Subcutaneous abdominal adipose tissue (tissue), 5 donors: ENCODE measurements at regions not wholly inside any gene's neighbourhood (a gene's known extent, or its start where the extent isn't known, plus 50 kb on each side); places are given as distances from the start of the nearest gene placed in this dataset.

Source experiments
- H3K27ac ChIP-seq: one replicate; pipeline ENCODE4 v1.7.0; 2013; ENCODE audit warnings: low read depth, mild to moderate bottlenecking, inconsistent platforms, low read length, moderate library complexity
- H3K27me3 ChIP-seq, 5 donors: one replicate each; pipeline ENCODE4 v1.7.0; 2013; ENCODE audit warnings: low read length in 5 of 5, inconsistent platforms in 1 of 5; ENCODE audit not compliant: control insufficient read depth in 5 of 5, insufficient read depth in 4 of 5
- H3K36me3 ChIP-seq, 5 donors: one replicate each; pipeline ENCODE4 v1.7.0; 2013; ENCODE audit warnings: low read length in 5 of 5; ENCODE audit not compliant: control insufficient read depth in 5 of 5, insufficient read depth in 5 of 5
- H3K4me1 ChIP-seq, 5 donors: one replicate each; pipeline ENCODE4 v1.7.0; 2013; ENCODE audit warnings: low read length in 5 of 5, mild to moderate bottlenecking in 3 of 5, moderate library complexity in 1 of 5; ENCODE audit not compliant: control insufficient read depth in 5 of 5, insufficient read depth in 5 of 5
- H3K4me3 ChIP-seq, 5 donors: one replicate each; pipeline ENCODE4 v1.7.0; 2013; ENCODE audit warnings: low read length in 5 of 5, low read depth in 1 of 5
- H3K9ac ChIP-seq, 5 donors: one replicate each; pipeline ENCODE4 v1.7.0; 2013; ENCODE audit warnings: low read length in 5 of 5, mild to moderate bottlenecking in 4 of 5, moderate library complexity in 3 of 5
- H3K9me3 ChIP-seq, 5 donors: one replicate each; pipeline ENCODE4 v1.7.0; 2013; ENCODE audit warnings: low read length in 5 of 5; ENCODE audit not compliant: control insufficient read depth in 5 of 5
- donor health status: healthy.
- donor health status: healthy.
- donor health status: healthy.
- donor health status: healthy.
- donor health status: healthy.

- Histone ChIP-seq H3K27me3 (peaks cover 3 to 22% (median 3%) of the 10 kb centered on the region in 5 donors), H3K36me3 (no peaks in the 10 kb centered on the region), H3K9me3 (peaks cover 0 to 5% (median 0%) of the 10 kb centered on the region in 5 donors), H3K9ac (no peak overlapping the region), H3K4me3 (no peak overlapping the region), H3K27ac (no peak overlapping the region), H3K4me1 (peaks cover 0 to 23% (median 21%) of the 10 kb centered on the region in 5 donors)
These were observed 70.8 kb upstream of the PDZD8 start for GRCh38 chr10:117445992-117446391.

DNA sequence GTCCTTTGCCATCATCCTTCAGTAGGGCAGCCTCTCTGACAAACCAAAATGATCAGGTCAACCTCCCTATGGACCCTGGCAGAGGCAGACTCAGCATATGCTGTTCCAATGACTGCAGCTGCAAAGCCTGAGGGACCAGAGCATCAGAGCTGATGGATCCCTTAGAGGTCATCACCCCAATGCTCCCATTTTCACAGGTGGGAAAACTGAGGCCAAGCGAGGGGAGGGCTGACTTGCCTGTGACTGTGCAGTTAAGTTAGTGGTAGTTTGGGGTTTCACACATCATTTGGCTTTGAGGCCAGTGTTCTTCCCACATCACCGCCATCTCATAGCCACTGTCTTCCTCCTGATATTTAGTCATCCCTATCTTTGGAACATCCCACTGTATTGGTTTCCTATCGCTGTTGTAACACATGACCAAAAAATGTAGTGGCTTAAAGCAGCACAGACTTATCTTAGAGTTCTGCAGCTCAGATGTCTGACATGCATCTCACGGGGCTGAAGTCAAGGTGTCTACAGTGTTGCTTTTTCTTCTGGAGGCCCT lies 69.3 kb upstream of the PDZD8 start:
- peaks cover 0 to 1% (median 0%) of the 10 kb centered on the region in 5 donors for H3K9me3 ChIP-seq
- no peak overlapping the region for H3K9ac ChIP-seq
- peaks cover 3 to 28% (median 23%) of the 10 kb centered on the region in 5 donors for H3K4me1 ChIP-seq
- peaks cover 3 to 22% (median 3%) of the 10 kb centered on the region in 5 donors for H3K27me3 ChIP-seq
- H3K4me3 ChIP-seq = no peak overlapping the region
- no peak overlapping the region for H3K27ac ChIP-seq
- H3K36me3 ChIP-seq = no peaks in the 10 kb centered on the region

DNA sequence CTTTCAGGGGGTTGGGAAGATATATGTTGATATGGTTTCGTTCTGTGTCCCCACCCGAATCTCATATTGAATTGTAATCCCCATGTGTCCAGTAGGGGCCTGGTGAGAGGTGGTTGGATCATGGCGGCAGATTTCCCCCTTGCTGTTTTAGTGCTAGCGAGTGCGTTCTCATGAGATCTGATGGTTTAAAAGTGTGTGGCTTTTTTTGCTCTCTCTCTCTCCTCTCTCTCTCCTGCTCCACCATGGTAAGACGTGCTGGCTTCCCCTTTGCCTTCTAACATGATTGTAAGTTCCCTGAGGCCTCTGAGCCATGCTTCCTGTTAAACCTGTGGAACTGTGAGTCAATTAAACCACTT lies 68.4 kb upstream of the PDZD8 start:
- H3K27ac ChIP-seq = no peak overlapping the region
- no peaks in the 10 kb centered on the region for H3K9me3 ChIP-seq

DNA sequence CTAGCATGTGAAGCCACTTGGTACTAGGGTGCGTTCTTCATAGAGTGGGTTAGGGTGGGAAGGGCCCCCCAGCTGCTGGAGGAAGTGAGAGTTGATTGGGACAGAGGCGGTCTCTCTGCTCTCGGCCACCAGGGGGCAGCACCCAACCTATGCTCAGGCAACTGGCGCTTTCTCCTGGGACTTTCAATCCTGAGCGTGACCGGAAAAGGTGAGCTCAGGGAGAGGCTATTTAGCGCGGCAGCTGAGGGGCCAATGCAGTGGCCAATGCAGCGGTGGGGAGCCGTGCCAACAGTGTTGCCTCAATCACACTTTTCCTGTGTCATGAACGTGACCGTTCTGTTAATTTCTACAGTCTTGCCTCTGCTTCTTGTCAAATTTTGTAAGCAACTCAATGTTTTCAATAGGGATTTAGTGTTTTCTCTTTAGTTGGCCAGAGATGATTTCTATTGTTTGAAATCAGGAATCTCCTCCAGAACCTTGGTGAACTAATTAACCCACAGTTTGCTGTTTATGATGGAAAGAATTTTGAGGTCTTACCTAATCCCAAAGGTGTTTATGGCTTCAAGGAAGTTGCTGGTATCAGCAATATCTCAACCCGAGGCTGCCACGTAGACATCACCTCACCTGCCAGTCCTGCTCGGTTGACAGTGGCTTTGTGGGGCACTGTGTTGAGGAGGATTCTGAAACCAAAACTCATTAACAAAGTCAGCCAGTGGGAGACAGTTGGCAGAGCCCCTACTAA lies 67.9 kb upstream of the PDZD8 start:
- Histone ChIP-seq H3K27me3 (peaks cover 3 to 20% (median 3%) of the 10 kb centered on the region in 5 donors), H3K36me3 (no peaks in the 10 kb centered on the region), H3K4me1 (peaks cover 3 to 28% (median 26%) of the 10 kb centered on the region in 5 donors), H3K27ac (no peak overlapping the region), H3K9me3 (no peaks in the 10 kb centered on the region), H3K9ac (peak overlapping the region in 2 of 5 donors; percentile 15 to 31), H3K4me3 (peak overlapping the region in 3 of 5 donors; percentile 33 to 55 (median 53))

More for the DNA sequence above, 68.4 kb upstream of the PDZD8 start:
- Histone ChIP-seq H3K9ac (no peak overlapping the region), H3K27me3 (peaks cover 3 to 20% (median 3%) of the 10 kb centered on the region in 5 donors), H3K4me1 (peaks cover 3 to 28% (median 26%) of the 10 kb centered on the region in 5 donors), H3K36me3 (no peaks in the 10 kb centered on the region), H3K4me3 (no peak overlapping the region)

DNA sequence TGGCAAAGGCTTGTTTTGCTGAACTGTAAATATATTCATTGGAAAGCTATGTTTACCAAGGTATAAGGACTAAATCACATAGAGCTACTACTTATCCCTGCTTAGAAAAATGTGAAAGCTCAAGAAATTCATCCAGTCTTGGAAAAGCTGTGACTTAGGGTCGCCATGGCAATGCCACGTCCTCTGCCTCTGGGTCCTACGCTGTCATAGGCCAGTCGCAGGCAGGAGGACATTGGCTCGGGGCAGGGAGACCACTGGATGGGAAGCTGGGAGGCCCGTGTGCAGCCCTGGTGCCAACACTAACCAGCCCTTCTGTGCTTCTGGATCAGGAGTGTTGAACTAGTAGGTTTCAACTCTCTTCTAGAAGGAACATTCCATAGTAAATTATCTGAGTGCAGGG lies 67.3 kb upstream of the PDZD8 start:
- H3K36me3 ChIP-seq = no peaks in the 10 kb centered on the region
- H3K27me3 ChIP-seq = peaks cover 3 to 19% (median 3%) of the 10 kb centered on the region in 5 donors
- no peak overlapping the region for H3K4me3 ChIP-seq
- peak overlapping the region in 1 of 5 donors; percentile 31 for H3K9ac ChIP-seq
- peaks cover 3 to 28% (median 26%) of the 10 kb centered on the region in 5 donors for H3K4me1 ChIP-seq
- no peaks in the 10 kb centered on the region for H3K9me3 ChIP-seq
- H3K27ac ChIP-seq = peak overlapping the region; percentile 11

GRCh38 chr10:117441812-117442443 lies 66.7 kb upstream of the PDZD8 start:
- no peaks in the 10 kb centered on the region for H3K9me3 ChIP-seq
- H3K27me3 ChIP-seq = peaks cover 0 to 13% (median 3%) of the 10 kb centered on the region in 5 donors
- H3K27ac ChIP-seq = peak overlapping the region; percentile 41
- no peaks in the 10 kb centered on the region for H3K36me3 ChIP-seq
- H3K4me1 ChIP-seq = peaks cover 3 to 28% (median 26%) of the 10 kb centered on the region in 5 donors
- no peak overlapping the region for H3K9ac ChIP-seq
- H3K4me3 ChIP-seq = no peak overlapping the region

DNA sequence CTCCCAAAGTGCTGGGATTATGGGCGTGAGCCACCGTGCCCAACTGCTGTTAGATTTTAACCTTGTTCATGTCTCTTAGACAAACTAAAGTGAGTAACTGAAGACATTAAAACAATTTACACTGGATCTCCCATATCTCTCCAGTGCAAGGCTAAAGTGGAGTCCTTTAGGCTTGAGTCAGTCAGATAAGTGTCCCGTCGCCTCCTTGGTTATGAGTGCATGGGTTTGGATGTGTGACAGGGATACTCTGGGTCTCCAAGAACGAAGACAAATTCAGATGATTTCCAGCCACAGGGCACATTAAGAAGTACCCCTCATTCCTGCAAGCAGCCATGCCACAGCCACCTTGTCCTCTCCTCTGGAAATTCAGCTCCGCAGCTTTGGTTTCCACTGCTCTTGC lies 66.1 kb upstream of the PDZD8 start:
- no peak overlapping the region for H3K4me3 ChIP-seq
- H3K9me3 ChIP-seq = no peaks in the 10 kb centered on the region
- H3K9ac ChIP-seq = no peak overlapping the region
- peaks cover 0 to 11% (median 3%) of the 10 kb centered on the region in 5 donors for H3K27me3 ChIP-seq
- H3K36me3 ChIP-seq = no peaks in the 10 kb centered on the region
- H3K27ac ChIP-seq = peak overlapping the region; percentile 41
- peaks cover 3 to 28% (median 26%) of the 10 kb centered on the region in 5 donors for H3K4me1 ChIP-seq

- Histone ChIP-seq H3K27ac (peak overlapping the region; percentile 65), H3K9ac (no peak overlapping the region), H3K4me1 (peaks cover 3 to 28% (median 26%) of the 10 kb centered on the region in 5 donors), H3K9me3 (no peaks in the 10 kb centered on the region), H3K36me3 (no peaks in the 10 kb centered on the region), H3K27me3 (peaks cover 0 to 6% (median 1%) of the 10 kb centered on the region in 5 donors), H3K4me3 (no peak overlapping the region)
These were observed 64.1 kb upstream of the PDZD8 start for GRCh38 chr10:117439243-117439912.

GRCh38 chr10:117432866-117433265 lies 57.6 kb upstream of the PDZD8 start:
- H3K4me1 ChIP-seq = no peaks in the 10 kb centered on the region
- peaks cover 2 to 25% (median 13%) of the 10 kb centered on the region in 5 donors for H3K27me3 ChIP-seq
- H3K4me3 ChIP-seq = no peak overlapping the region
- H3K9ac ChIP-seq = no peak overlapping the region
- H3K36me3 ChIP-seq = no peaks in the 10 kb centered on the region
- H3K9me3 ChIP-seq = no peaks in the 10 kb centered on the region
- H3K27ac ChIP-seq = no peak overlapping the region
